Breast epithelium (tissue), 3 donors: ENCODE measurements at regions not wholly inside any gene's neighbourhood (a gene's known extent, or its start where the extent isn't known, plus 50 kb on each side); places are given as distances from the start of the nearest gene placed in this dataset.

Experiments used
- POLR2A ChIP-seq: fragments of 450-650 bp; IDR thresholded peaks from one replicate; pipeline ENCODE4 v1.6.1; 2016; ENCODE audit warnings: antibody characterized with exemption, mild to moderate bottlenecking, moderate library complexity
- TF ChIP-seq, protein P1 (sequence below), 3 donors: fragments of 450-650 bp; IDR thresholded peaks; one replicate each; pipeline ENCODE4 v1.5.1; 2016 to 2017; ENCODE audit warnings: antibody characterized with exemption in 3 of 3, mild to moderate bottlenecking in 3 of 3, moderate library complexity in 3 of 3

DNA sequence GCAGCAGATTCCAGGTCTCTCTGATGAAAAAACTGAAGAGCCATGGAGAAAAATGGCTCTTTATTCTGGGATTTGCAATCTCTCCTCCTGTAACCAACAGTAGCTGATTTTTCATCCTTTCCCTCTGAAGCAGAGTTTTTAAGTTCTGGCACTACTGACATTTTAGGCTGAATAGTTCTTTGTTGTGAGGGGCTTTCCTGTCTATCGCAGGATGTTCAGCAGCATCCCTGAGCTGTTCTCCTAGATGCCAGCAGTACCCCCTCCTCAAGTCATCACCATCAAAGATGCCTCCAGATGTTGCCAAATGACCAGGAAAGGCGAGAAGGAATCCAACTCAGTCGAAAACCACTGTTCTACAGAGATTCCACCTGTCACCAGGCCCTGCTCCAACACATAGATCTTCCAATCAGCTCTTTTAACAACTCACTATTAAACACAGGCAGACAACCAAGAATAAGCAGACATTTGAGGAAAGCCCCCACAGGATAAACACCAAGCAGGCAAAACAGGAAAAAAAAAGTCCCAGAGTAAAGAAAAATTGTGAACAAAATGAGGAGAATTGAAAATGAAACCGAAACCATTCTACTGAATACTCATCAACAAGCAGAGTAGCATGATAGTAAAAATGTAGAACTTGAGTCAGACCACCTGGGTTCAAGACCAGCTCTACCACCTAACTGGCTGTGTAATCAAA, 124.8 kb downstream of the MPP7 start:
- TF ChIP-seq, protein P1, sequence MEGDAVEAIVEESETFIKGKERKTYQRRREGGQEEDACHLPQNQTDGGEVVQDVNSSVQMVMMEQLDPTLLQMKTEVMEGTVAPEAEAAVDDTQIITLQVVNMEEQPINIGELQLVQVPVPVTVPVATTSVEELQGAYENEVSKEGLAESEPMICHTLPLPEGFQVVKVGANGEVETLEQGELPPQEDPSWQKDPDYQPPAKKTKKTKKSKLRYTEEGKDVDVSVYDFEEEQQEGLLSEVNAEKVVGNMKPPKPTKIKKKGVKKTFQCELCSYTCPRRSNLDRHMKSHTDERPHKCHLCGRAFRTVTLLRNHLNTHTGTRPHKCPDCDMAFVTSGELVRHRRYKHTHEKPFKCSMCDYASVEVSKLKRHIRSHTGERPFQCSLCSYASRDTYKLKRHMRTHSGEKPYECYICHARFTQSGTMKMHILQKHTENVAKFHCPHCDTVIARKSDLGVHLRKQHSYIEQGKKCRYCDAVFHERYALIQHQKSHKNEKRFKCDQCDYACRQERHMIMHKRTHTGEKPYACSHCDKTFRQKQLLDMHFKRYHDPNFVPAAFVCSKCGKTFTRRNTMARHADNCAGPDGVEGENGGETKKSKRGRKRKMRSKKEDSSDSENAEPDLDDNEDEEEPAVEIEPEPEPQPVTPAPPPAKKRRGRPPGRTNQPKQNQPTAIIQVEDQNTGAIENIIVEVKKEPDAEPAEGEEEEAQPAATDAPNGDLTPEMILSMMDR (IDR thresholded peaks at IDR 0.05) = no peak
- TF ChIP-seq POLR2A = no peak
